GM13976 (cell line): ENCODE measurements at regions not wholly inside any gene's neighbourhood (a gene's known extent, or its start where the extent isn't known, plus 50 kb on each side); places are given as distances from the start of the nearest gene placed in this dataset.

Source experiments
- DNase-seq: peaks from one replicate; pipeline ENCODE4 v3.0.0; 2012; ENCODE audit warnings: low spot score
- in situ Hi-C: fragments of 300-500 bp; cut with MboI; formaldehyde crosslinking; loops from one replicate; pipeline ENCODE4 v1.12.0; 2022; ENCODE audit warnings: low sequenced_read_pairs, mixed read lengths, inconsistent platforms; ENCODE audit not compliant: unreplicated experiment
- TF ChIP-seq, protein P1 (sequence below): IDR thresholded peaks from 2 replicates; pipeline ENCODE4 v1.5.1; 2012; ENCODE audit warnings: borderline replicate concordance, mild to moderate bottlenecking; ENCODE audit not compliant: insufficient read depth; ENCODE audit errors: extremely low read depth, missing control alignments, control extremely low read depth

DNA sequence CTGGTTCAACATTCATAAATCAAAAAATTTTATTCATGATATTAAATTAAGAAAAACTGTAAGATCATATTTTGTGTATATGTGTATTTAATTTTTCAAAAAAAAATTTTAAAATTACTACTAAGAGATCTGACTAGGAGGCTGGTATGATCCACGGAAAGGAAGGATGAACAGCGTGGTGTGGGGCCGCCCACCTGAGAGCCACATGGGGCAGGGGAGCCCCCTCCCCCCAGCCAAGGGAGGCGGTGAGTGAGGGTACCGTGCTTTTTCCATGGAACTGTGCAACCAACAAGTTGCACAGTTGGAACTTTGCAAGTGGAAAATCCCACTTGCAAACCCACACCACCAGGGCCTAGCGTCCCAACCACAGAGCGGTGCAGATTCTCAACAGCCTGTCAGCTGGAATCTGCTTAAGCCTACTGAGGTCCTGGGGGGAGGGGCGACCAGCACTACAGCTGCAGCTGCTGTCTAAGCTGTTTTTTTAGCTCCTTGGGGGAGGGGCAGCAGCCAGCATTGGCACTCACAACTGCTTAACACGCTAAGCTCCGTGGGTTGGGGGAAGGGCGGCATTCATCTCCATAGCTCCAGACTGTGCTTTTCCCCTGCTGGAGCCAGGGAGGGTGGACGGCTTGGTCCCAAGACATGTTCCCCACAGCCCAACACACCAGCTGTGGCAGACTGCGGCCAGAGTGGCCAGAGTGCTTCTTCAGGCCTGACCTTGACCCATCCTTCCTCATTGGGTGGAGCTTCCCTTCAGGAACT lies 94.2 kb upstream of the IGFBP3 start:
- no peak for DNase-seq
- in situ Hi-C loops = no loop called here
- TF ChIP-seq, protein P1, sequence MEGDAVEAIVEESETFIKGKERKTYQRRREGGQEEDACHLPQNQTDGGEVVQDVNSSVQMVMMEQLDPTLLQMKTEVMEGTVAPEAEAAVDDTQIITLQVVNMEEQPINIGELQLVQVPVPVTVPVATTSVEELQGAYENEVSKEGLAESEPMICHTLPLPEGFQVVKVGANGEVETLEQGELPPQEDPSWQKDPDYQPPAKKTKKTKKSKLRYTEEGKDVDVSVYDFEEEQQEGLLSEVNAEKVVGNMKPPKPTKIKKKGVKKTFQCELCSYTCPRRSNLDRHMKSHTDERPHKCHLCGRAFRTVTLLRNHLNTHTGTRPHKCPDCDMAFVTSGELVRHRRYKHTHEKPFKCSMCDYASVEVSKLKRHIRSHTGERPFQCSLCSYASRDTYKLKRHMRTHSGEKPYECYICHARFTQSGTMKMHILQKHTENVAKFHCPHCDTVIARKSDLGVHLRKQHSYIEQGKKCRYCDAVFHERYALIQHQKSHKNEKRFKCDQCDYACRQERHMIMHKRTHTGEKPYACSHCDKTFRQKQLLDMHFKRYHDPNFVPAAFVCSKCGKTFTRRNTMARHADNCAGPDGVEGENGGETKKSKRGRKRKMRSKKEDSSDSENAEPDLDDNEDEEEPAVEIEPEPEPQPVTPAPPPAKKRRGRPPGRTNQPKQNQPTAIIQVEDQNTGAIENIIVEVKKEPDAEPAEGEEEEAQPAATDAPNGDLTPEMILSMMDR = no peak

DNA sequence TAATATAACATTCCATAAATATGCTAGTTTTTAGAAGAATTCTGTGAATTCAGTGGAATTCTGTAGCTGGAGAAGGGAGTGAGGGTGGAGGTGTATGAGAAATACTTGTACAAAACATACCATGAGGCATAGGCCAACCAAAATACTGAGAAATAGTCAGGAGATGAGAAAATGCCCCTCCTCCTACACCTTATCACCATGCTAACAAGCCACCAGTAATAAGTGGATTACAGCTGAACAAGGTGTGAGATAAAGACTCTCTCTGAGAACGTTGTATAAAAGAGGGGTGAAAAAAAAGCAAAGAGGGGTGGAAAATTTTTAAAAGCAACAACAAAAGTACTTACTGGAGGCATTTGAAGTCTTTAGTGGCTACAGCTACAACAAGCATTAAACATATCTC lies 90.4 kb upstream of the IGFBP3 start:
- no peak for DNase-seq
- TF ChIP-seq, protein P1 = no peak
- in situ Hi-C loops = no loop called here

DNA sequence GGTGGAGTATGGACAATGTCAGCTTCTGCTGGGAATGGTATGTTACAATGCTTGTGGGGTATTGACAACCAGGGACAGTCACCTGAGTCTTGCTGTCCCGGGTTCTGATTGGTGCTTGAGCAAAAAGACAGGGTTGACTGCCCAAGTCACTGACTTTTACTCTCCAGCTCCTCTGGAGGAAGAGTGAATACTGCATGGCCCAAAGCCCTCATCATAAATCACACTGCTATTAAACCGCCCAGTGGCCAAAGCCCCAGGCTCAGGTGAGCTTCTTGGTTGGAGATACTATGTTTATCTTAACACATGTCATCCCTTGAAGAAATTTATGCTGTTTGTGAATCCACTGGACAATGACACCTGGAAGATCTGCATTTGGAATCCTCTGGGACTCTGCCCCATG lies 90.0 kb upstream of the IGFBP3 start:
- no peak for DNase-seq
- in situ Hi-C loops = no loop called here
- TF ChIP-seq, protein P1 = no peak

DNA sequence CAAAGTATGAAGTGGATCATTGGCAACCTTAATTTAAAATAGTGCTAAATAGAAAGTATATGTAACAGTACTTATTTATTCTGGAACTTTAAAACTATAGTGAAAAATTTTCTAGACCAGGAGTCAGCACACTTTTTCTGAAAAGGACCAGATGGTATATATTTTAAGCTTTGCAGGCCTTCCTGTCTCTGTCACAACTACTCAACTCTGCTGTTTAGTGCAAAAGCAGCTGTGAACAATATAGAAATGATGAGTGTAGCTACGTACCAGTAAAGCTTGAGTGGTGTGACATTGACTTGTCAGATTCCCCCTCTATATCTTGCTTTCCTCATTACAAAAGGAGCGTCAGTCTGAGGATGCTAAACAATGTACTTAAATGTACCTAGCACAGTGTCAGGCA lies 88.1 kb upstream of the IGFBP3 start:
- TF ChIP-seq, protein P1 = no peak
- DNase-seq = no peak
- in situ Hi-C loops = no loop called here

DNA sequence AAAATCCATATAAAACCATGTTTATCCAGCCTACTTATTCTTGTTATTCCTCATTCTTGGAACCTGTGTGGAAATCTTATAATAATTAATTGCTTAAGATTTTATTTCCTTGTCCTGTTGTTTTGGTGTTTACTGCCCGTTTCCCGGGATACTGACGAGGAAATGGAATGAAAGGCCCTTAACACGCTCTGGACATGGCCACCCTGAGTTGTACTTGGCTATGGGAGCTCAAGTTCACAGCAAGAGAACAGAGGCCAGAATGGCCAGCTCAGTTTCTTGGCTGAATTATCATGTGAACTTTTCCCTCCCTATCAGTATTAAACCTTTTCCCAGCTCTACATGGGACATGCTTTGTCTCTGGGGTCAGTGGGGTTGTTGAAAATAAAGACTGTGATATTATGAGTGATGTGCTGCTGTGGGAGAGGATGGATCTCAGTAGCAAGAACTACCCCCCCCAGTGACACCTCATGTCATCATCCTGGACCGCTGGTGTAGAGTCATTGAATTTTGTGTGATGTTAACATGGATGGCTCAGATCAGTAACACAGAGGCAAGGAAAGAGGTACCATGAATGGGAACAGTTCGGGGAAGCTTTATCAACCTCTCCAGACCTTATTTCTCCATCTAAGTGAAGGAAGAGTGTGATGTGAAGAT lies 87.0 kb upstream of the IGFBP3 start:
- TF ChIP-seq, protein P1 = no peak
- no peak for DNase-seq
- in situ Hi-C loops = no loop called here

DNA sequence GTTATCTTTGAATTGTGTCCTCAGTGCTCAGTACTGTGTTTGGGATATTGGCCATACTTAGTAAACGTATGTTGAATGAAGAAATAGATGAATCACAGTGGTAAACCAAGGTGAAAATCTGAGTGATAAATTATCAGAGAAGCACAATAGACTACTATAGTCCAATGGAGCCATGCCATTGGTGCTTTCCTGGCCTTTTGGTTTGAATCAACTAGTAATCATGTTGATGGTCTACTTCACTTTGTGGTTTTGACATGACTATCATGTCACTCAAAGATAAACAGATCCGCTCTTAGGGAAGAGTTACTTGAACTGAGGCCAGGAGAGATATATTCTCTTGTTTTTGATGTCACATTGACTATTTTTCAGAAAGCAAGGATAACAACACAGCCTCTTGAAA lies 86.1 kb upstream of the IGFBP3 start:
- in situ Hi-C loops = no loop called here
- TF ChIP-seq, protein P1 = no peak
- DNase-seq = no peak
